OCI-LY3 (cell line): ENCODE measurements at regions not wholly inside any gene's neighbourhood (a gene's known extent, or its start where the extent isn't known, plus 50 kb on each side); places are given as distances from the start of the nearest gene placed in this dataset.

Experiments
- H2AFZ ChIP-seq: fragments of 200-600, 300-600 bp; shearing (Covaris generic); 2 replicates; pipeline ENCODE4 v1.6.0; 2014; ENCODE audit warnings: antibody characterized with exemption, low read depth, low read length
- H3K27ac ChIP-seq: fragments of 200-600, 300-600 bp; sonication (generic); 2 replicates; pipeline ENCODE4 v1.5.1; 2014; ENCODE audit warnings: mild to moderate bottlenecking, low read length, moderate library complexity, mixed read lengths
- H3K27me3 ChIP-seq: fragments of 200-600, 300-600 bp; sonication (generic); 2 replicates; pipeline ENCODE4 v1.6.1; 2014; ENCODE audit warnings: low read depth, low read length, mixed read lengths
- H3K36me3 ChIP-seq: fragments of 200-600, 300-600 bp; sonication (generic); replicated peaks from 2 replicates; pipeline ENCODE3; 2014; ENCODE audit warnings: low read depth, low read length, mixed read lengths
- H3K4me1 ChIP-seq: fragments of 300-600, 200-600 bp; sonication (generic); 2 replicates; pipeline ENCODE4 v1.6.1; 2014; ENCODE audit warnings: low read length, mixed read lengths
- H3K4me2 ChIP-seq: fragments of 200-600, 300-600 bp; sonication (generic); 2 replicates; pipeline ENCODE4 v1.6.1; 2014; ENCODE audit warnings: low read length, mixed read lengths
- H3K4me3 ChIP-seq: fragments of 300-600, 200-600 bp; sonication (generic); 2 replicates; pipeline ENCODE4 v1.5.1; 2014; ENCODE audit warnings: antibody characterized with exemption, mild to moderate bottlenecking, low read length, moderate library complexity
- H3K79me2 ChIP-seq: fragments of 300-600, 200-600 bp; shearing (Covaris generic); 2 replicates; pipeline ENCODE4 v1.6.1; 2014; ENCODE audit warnings: mild to moderate bottlenecking, low read length, mixed read lengths
- H3K9ac ChIP-seq: fragments of 300-600, 200-600 bp; shearing (Covaris generic); 2 replicates; pipeline ENCODE4 v1.6.0; 2014; ENCODE audit warnings: mild to moderate bottlenecking, low read length, moderate library complexity
- H3K9me3 ChIP-seq: fragments of 200-600, 300-600 bp; shearing (Covaris generic); 2 replicates; pipeline ENCODE4 v1.6.1; 2014; ENCODE audit warnings: low read length, mixed read lengths; ENCODE audit not compliant: insufficient read depth
- H4K20me1 ChIP-seq: fragments of 200-600, 300-600 bp; sonication (generic); 2 replicates; pipeline ENCODE4 v1.6.1; 2016; ENCODE audit warnings: low read length, mixed read lengths; ENCODE audit not compliant: insufficient read depth
- EZH2phosphoT487 ChIP-seq: fragments of 200-600 bp; shearing (Covaris generic); IDR thresholded peaks from 2 replicates; pipeline ENCODE4 v1.6.1; 2018; ENCODE audit warnings: antibody characterized with exemption, mixed run types, low read depth
- TF ChIP-seq, protein P1 (sequence below): fragments of 200-600, 300-600 bp; sonication (generic); IDR thresholded peaks from 2 replicates; pipeline ENCODE4 v1.5.1; 2014; ENCODE audit warnings: antibody characterized with exemption, low read length, low read depth

DNA sequence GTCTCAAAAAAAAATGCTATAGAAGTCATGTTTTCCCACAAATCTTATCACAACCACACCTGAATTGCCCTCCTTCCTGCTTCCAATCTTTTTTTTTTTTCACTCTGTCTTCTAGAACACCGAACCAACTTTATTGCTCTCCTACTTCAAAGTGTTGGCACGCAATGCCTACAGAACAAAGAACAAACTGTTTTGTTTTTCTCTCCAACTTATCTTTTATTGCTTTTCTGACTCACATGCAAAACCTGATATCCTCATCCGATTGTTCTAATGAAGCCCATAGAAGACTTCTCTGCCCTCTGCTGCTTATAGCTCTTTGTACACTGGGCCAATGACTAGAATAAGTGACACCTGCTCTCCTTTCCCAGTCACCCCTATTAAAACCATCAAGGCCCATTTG is 602.8 kb downstream of the EPHA4 start:
- H3K9me3 ChIP-seq: no peaks in the 10 kb centered on the region
- H3K4me2 ChIP-seq: no peak overlapping the region
- H3K27me3 ChIP-seq: no peaks in the 10 kb centered on the region
- H3K9ac ChIP-seq: no peak overlapping the region
- no peaks in the 10 kb centered on the region for H4K20me1 ChIP-seq
- TF ChIP-seq, protein P1, sequence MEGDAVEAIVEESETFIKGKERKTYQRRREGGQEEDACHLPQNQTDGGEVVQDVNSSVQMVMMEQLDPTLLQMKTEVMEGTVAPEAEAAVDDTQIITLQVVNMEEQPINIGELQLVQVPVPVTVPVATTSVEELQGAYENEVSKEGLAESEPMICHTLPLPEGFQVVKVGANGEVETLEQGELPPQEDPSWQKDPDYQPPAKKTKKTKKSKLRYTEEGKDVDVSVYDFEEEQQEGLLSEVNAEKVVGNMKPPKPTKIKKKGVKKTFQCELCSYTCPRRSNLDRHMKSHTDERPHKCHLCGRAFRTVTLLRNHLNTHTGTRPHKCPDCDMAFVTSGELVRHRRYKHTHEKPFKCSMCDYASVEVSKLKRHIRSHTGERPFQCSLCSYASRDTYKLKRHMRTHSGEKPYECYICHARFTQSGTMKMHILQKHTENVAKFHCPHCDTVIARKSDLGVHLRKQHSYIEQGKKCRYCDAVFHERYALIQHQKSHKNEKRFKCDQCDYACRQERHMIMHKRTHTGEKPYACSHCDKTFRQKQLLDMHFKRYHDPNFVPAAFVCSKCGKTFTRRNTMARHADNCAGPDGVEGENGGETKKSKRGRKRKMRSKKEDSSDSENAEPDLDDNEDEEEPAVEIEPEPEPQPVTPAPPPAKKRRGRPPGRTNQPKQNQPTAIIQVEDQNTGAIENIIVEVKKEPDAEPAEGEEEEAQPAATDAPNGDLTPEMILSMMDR: no peak
- TF ChIP-seq EZH2phosphoT487: no peak
- H3K27ac ChIP-seq: no peak overlapping the region
- no peak overlapping the region for H3K4me3 ChIP-seq
- H3K79me2 ChIP-seq: no peaks in the 10 kb centered on the region
- H3K36me3 ChIP-seq: no peaks in the 10 kb centered on the region
- H3K4me1 ChIP-seq: 0 out of 2 replicates have a peak, but pooled peaks cover 3% of the 10 kb centered on the region
- no peak overlapping the region for H2AFZ ChIP-seq

DNA sequence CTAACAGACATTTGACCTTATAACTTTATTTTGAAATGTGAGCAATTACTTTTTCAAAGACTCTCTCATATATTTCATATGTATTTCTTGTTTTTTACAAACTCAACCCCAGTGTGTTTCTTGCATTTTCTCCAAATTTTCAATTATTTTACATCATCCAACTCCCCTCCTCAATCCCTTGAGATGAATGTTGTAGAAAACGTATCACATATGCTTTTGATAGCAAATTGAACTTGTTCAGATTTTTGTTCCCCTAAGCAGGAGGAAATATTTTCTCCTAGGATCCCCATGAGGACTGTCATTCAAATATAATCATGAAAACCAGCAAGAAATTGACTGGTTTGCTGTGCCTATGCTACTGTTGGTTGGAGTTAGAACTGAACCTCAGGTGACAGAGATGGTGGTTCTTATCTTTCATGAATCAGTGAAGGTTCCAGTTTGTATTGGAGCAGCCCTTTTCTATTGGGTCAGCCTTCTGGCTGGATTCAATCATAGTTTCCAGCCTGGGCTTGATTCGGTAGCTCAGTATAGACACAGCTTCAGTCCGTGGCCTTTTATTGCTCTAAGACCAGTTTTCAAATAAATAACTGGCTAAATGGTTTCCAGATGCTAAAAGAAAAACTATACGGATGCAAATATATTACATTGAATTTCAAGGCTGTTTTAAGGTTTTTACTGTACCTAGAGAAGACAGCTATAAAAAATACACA is 591.0 kb downstream of the EPHA4 start:
- no peak for TF ChIP-seq EZH2phosphoT487
- TF ChIP-seq, protein P1: no peak
- H3K4me2 ChIP-seq: no peak overlapping the region
- H3K36me3 ChIP-seq: no peaks in the 10 kb centered on the region
- H2AFZ ChIP-seq: no peak overlapping the region
- H3K79me2 ChIP-seq: no peaks in the 10 kb centered on the region
- no peaks in the 10 kb centered on the region for H3K4me1 ChIP-seq
- H3K27ac ChIP-seq: no peak overlapping the region
- no peak overlapping the region for H3K4me3 ChIP-seq
- H3K9me3 ChIP-seq: no peaks in the 10 kb centered on the region
- H3K27me3 ChIP-seq: no peaks in the 10 kb centered on the region
- no peaks in the 10 kb centered on the region for H4K20me1 ChIP-seq
- H3K9ac ChIP-seq: no peak overlapping the region

DNA sequence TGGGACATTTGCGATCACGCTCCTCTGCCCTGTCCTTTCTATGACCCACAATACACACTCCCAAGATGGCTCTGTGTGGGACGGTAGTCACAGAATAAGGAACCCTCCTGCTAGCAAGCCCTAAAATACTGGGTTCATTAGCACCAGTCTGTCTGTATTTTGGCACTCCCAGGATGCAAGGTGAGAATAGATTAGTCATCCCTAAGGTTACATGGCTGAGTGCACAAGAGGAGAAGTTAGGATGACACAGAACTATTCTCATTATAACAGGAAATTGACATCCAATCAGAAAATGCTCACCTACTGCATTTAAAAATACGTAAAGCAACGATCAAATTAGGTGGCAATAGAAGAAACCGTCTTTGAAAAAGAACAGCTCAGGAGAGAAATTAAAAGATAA is 590.2 kb downstream of the EPHA4 start:
- no peaks in the 10 kb centered on the region for H3K27me3 ChIP-seq
- H3K36me3 ChIP-seq: no peaks in the 10 kb centered on the region
- H3K9me3 ChIP-seq: no peaks in the 10 kb centered on the region
- no peaks in the 10 kb centered on the region for H3K79me2 ChIP-seq
- H3K27ac ChIP-seq: no peak overlapping the region
- no peak overlapping the region for H3K4me3 ChIP-seq
- H3K9ac ChIP-seq: no peak overlapping the region
- no peak overlapping the region for H3K4me2 ChIP-seq
- TF ChIP-seq EZH2phosphoT487: no peak
- TF ChIP-seq, protein P1: no peak
- H4K20me1 ChIP-seq: no peaks in the 10 kb centered on the region
- H2AFZ ChIP-seq: no peak overlapping the region
- no peaks in the 10 kb centered on the region for H3K4me1 ChIP-seq

DNA sequence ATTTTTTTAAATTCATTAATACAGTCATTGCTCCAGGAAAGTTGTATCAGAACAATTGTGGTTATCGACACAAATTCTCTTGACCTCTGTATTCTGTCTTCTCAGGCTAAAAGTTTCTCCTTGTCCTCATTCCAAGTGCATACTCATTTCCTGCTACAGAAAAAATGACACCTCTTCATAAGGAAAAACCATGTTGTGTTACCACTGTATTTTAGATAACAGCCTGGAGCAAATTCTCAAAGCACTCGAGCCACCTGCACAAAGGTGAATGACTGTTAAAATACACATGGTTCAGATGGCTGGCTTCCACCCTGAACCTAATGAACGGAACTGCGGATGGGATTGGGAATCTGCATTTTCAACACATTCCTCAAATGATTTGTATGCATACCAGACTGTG is 586.5 kb downstream of the EPHA4 start:
- H3K36me3 ChIP-seq: no peaks in the 10 kb centered on the region
- H3K27me3 ChIP-seq: no peaks in the 10 kb centered on the region
- H4K20me1 ChIP-seq: no peaks in the 10 kb centered on the region
- no peak for TF ChIP-seq EZH2phosphoT487
- TF ChIP-seq, protein P1: no peak
- no peaks in the 10 kb centered on the region for H3K9me3 ChIP-seq
- H3K9ac ChIP-seq: no peak overlapping the region
- H3K4me1 ChIP-seq: no peaks in the 10 kb centered on the region
- H3K4me2 ChIP-seq: no peak overlapping the region
- H2AFZ ChIP-seq: no peak overlapping the region
- no peak overlapping the region for H3K27ac ChIP-seq
- no peaks in the 10 kb centered on the region for H3K79me2 ChIP-seq
- H3K4me3 ChIP-seq: no peak overlapping the region
